HG02973 (cell line): ENCODE measurements at regions not wholly inside any gene's neighbourhood (a gene's known extent, or its start where the extent isn't known, plus 50 kb on each side); places are given as distances from the start of the nearest gene placed in this dataset.

Experiments used
- ATAC-seq: cut with Tn5 transposase; IDR thresholded peaks from one replicate; pipeline ENCODE4 v1.9.1; 2021; ENCODE audit warnings: moderate library complexity; ENCODE audit not compliant: unreplicated experiment

- ATAC-seq: no peak
These were observed 704.3 kb downstream of the EPM2A start for GRCh38 chr6:145031001-145031400.

- ATAC-seq: no peak
These were observed 703.4 kb downstream of the EPM2A start for GRCh38 chr6:145031962-145032361.

GRCh38 chr6:145032562-145033145, 702.7 kb downstream of the EPM2A start:
- ATAC-seq: no peak

GRCh38 chr6:145034664-145035063, 700.7 kb downstream of the EPM2A start:
- no peak for ATAC-seq

- ATAC-seq: no peak
These were observed 699.1 kb downstream of the EPM2A start for GRCh38 chr6:145036236-145036635.

- no peak for ATAC-seq
These were observed 698.3 kb downstream of the EPM2A start for GRCh38 chr6:145036848-145037567.

GRCh38 chr6:145042559-145042958, 692.8 kb downstream of the EPM2A start:
- no peak for ATAC-seq

GRCh38 chr6:145043926-145044500, 691.3 kb downstream of the EPM2A start:
- no peak for ATAC-seq

GRCh38 chr6:145044641-145045246, 690.6 kb downstream of the EPM2A start:
- ATAC-seq: no peak

- no peak for ATAC-seq
These were observed 689.7 kb downstream of the EPM2A start for GRCh38 chr6:145045582-145045981.

GRCh38 chr6:145047891-145048290, 687.4 kb downstream of the EPM2A start:
- ATAC-seq: no peak

- no peak for ATAC-seq
These were observed 683.7 kb downstream of the EPM2A start for GRCh38 chr6:145051661-145052060.

GRCh38 chr6:145055567-145055966, 679.8 kb downstream of the EPM2A start:
- ATAC-seq: no peak

- ATAC-seq: no peak
These were observed 674.6 kb downstream of the EPM2A start for GRCh38 chr6:145060714-145061113.

GRCh38 chr6:145063091-145063490, 672.2 kb downstream of the EPM2A start:
- no peak for ATAC-seq

GRCh38 chr6:145067430-145067829, 667.9 kb downstream of the EPM2A start:
- no peak for ATAC-seq

- ATAC-seq: no peak
These were observed 666.7 kb downstream of the EPM2A start for GRCh38 chr6:145068577-145068976.

- ATAC-seq: no peak
These were observed 665.4 kb downstream of the EPM2A start for GRCh38 chr6:145069966-145070365.

GRCh38 chr6:145070791-145071190, 664.5 kb downstream of the EPM2A start:
- no peak for ATAC-seq

- ATAC-seq: no peak
These were observed 663.5 kb downstream of the EPM2A start for GRCh38 chr6:145071836-145072235.

GRCh38 chr6:145073811-145074210, 661.5 kb downstream of the EPM2A start:
- ATAC-seq: no peak

- ATAC-seq: no peak
These were observed 660.5 kb downstream of the EPM2A start for GRCh38 chr6:145074805-145075204.
